Chondrocyte (in vitro differentiated cells): ENCODE measurements at regions not wholly inside any gene's neighbourhood (a gene's known extent, or its start where the extent isn't known, plus 50 kb on each side); places are given as distances from the start of the nearest gene placed in this dataset.

Source experiments
- DNase-seq: peaks from one replicate; pipeline ENCODE4 v3.0.0; 2021; ENCODE audit warnings: mixed read lengths, low spot score
- H3K27ac Mint-ChIP-seq: one replicate; pipeline ENCODE4 v1.8.0; 2021; ENCODE audit warnings: mild to moderate bottlenecking, moderate library complexity, mixed read lengths; ENCODE audit not compliant: unreplicated experiment
- H3K27me3 Mint-ChIP-seq: 2 replicates; pipeline ENCODE4 v1.8.0; 2021; ENCODE audit warnings: low read depth, mixed read lengths
- H3K36me3 Mint-ChIP-seq: 2 replicates; pipeline ENCODE4 v1.8.0; 2021; ENCODE audit warnings: low read depth, mixed read lengths
- H3K4me1 Mint-ChIP-seq: 2 replicates; pipeline ENCODE4 v1.8.0; 2021; ENCODE audit warnings: low read depth, mild to moderate bottlenecking, mixed read lengths
- H3K4me3 Mint-ChIP-seq: one replicate; pipeline ENCODE4 v1.8.0; 2021; ENCODE audit warnings: mild to moderate bottlenecking, moderate library complexity, mixed read lengths; ENCODE audit not compliant: unreplicated experiment
- H3K9me3 Mint-ChIP-seq: 2 replicates; pipeline ENCODE4 v1.8.0; 2021; ENCODE audit warnings: low read depth, mixed read lengths
- CTCF ChIP-seq: fragments of 200-600 bp; sonication (generic); IDR thresholded peaks from 2 replicates; pipeline ENCODE4 v1.5.0; 2021; ENCODE audit warnings: antibody characterized with exemption, mild to moderate bottlenecking, moderate library complexity

GRCh38 chr9:73665253-73665652, 513.6 kb downstream of the ANXA1 start:
- H3K9me3 Mint-ChIP-seq: no peaks in the 10 kb centered on the region
- H3K4me3 Mint-ChIP-seq: no peak overlapping the region
- DNase-seq: no peak
- TF ChIP-seq CTCF: no peak
- peaks cover 7% of the 10 kb centered on the region for H3K27me3 Mint-ChIP-seq
- no peaks in the 10 kb centered on the region for H3K4me1 Mint-ChIP-seq
- H3K27ac Mint-ChIP-seq: no peak overlapping the region
- H3K36me3 Mint-ChIP-seq: no peaks in the 10 kb centered on the region

GRCh38 chr9:73667749-73668148, 516.1 kb downstream of the ANXA1 start:
- DNase-seq: no peak
- no peak for TF ChIP-seq CTCF
- Mint-ChIP-seq H3K4me1 (no peaks in the 10 kb centered on the region), H3K4me3 (no peak overlapping the region), H3K9me3 (no peaks in the 10 kb centered on the region), H3K27me3 (peaks cover 10% of the 10 kb centered on the region), H3K27ac (no peak overlapping the region), H3K36me3 (no peaks in the 10 kb centered on the region)

GRCh38 chr9:73680831-73681230, 529.2 kb downstream of the ANXA1 start:
- Mint-ChIP-seq H3K36me3 (peaks cover 3% of the 10 kb centered on the region), H3K4me1 (no peaks in the 10 kb centered on the region), H3K27ac (no peak overlapping the region), H3K27me3 (peaks cover 12% of the 10 kb centered on the region), H3K9me3 (peaks cover 13% of the 10 kb centered on the region), H3K4me3 (no peak overlapping the region)
- DNase-seq: no peak
- TF ChIP-seq CTCF: no peak

- Mint-ChIP-seq H3K9me3 (peaks cover 13% of the 10 kb centered on the region), H3K27ac (no peak overlapping the region), H3K27me3 (peaks cover 8% of the 10 kb centered on the region), H3K4me3 (no peak overlapping the region), H3K4me1 (no peaks in the 10 kb centered on the region), H3K36me3 (peaks cover 3% of the 10 kb centered on the region)
- no peak for TF ChIP-seq CTCF
- DNase-seq: no peak
These were observed 531.1 kb downstream of the ANXA1 start for GRCh38 chr9:73682789-73683188.

- Mint-ChIP-seq H3K27me3 (peaks cover 8% of the 10 kb centered on the region), H3K27ac (no peak overlapping the region)
- DNase-seq: no peak
These were observed 532.4 kb downstream of the ANXA1 start for GRCh38 chr9:73683862-73684591.

More at GRCh38 chr9:73683862-73684591, 532.4 kb downstream of the ANXA1 start:
- Mint-ChIP-seq H3K4me3 (no peak overlapping the region), H3K36me3 (peaks cover 3% of the 10 kb centered on the region), H3K4me1 (no peaks in the 10 kb centered on the region), H3K9me3 (peaks cover 13% of the 10 kb centered on the region)
- peak; percentile 76 for TF ChIP-seq CTCF
